SU-DHL-6 (cell line): ENCODE measurements at regions not wholly inside any gene's neighbourhood (a gene's known extent, or its start where the extent isn't known, plus 50 kb on each side); places are given as distances from the start of the nearest gene placed in this dataset.

ENCODE experiments used
- H2AFZ ChIP-seq: fragments of 200-600 bp; sonication (generic); 2 replicates; pipeline ENCODE4 v1.6.1; 2014; ENCODE audit warnings: low read depth, mild to moderate bottlenecking, moderate library complexity, mixed read lengths, antibody characterized with exemption, low read length; ENCODE audit not compliant: severe bottlenecking
- H3F3A ChIP-seq: fragments of 200-600 bp; shearing (Covaris generic); 2 replicates; pipeline ENCODE4 v1.6.0; 2016; ENCODE audit warnings: antibody characterized with exemption, mild to moderate bottlenecking; ENCODE audit not compliant: insufficient read depth
- H3K27ac ChIP-seq: fragments of 200-600 bp; sonication (generic); 2 replicates; pipeline ENCODE4 v1.5.1; 2016; ENCODE audit warnings: low read depth, mild to moderate bottlenecking, low read length, moderate library complexity, mixed read lengths
- H3K27me3 ChIP-seq: fragments of 200-600 bp; sonication (generic), shearing (Covaris generic); 2 replicates; pipeline ENCODE4 v1.6.0; 2014; ENCODE audit warnings: mild to moderate bottlenecking, low read length
- H3K36me3 ChIP-seq: fragments of 200-600 bp; sonication (generic); 2 replicates; pipeline ENCODE4 v1.6.1; 2014; ENCODE audit warnings: mild to moderate bottlenecking, low read length, mixed read lengths
- H3K4me2 ChIP-seq: fragments of 300-600, 200-600 bp; shearing (Covaris generic), sonication (generic); 2 replicates; pipeline ENCODE4 v1.6.0; 2014; ENCODE audit warnings: low read length, low read depth, mild to moderate bottlenecking; ENCODE audit not compliant: poor library complexity, severe bottlenecking
- H3K4me3 ChIP-seq: fragments of 200-600 bp; sonication (generic); 2 replicates; pipeline ENCODE4 v1.5.1; 2014; ENCODE audit warnings: antibody characterized with exemption, low read length, mild to moderate bottlenecking, mixed read lengths; ENCODE audit not compliant: insufficient read depth, poor library complexity, severe bottlenecking
- H3K79me2 ChIP-seq: fragments of 200-600 bp; sonication (generic); 2 replicates; pipeline ENCODE4 v1.6.1; 2014; ENCODE audit warnings: mild to moderate bottlenecking, low read length, moderate library complexity; ENCODE audit not compliant: insufficient read depth
- H3K9ac ChIP-seq: fragments of 200-600 bp; sonication (generic); 2 replicates; pipeline ENCODE4 v1.7.0; 2014; ENCODE audit warnings: mild to moderate bottlenecking, low read length
- H3K9me2 ChIP-seq: fragments of 200-600 bp; sonication (generic); replicated peaks from 2 replicates; pipeline ENCODE4 v1.6.1; 2014; ENCODE audit warnings: low read length; ENCODE audit not compliant: insufficient read depth
- H3K9me3 ChIP-seq: fragments of 200-600 bp; sonication (generic); 2 replicates; pipeline ENCODE4 v1.6.1; 2014; ENCODE audit warnings: low read length, mixed read lengths; ENCODE audit not compliant: insufficient read depth
- H4K20me1 ChIP-seq: fragments of 200-600 bp; sonication (generic); 2 replicates; pipeline ENCODE4 v1.6.1; 2014; ENCODE audit warnings: low read depth, mild to moderate bottlenecking, antibody characterized with exemption, low read length, moderate library complexity, mixed read lengths
- CTCF ChIP-seq: fragments of 200-600 bp; sonication (generic); IDR thresholded peaks from one replicate; pipeline ENCODE4 v1.5.1; 2017; ENCODE audit warnings: antibody characterized with exemption, mild to moderate bottlenecking, low read length, moderate library complexity; ENCODE audit not compliant: insufficient read depth, poor library complexity, severe bottlenecking
- EZH2phosphoT487 ChIP-seq: fragments of 200-600 bp; sonication (generic), shearing (Covaris generic); conservative IDR thresholded peaks from 2 replicates; pipeline ENCODE4 v1.6.1; 2018; ENCODE audit warnings: mild to moderate bottlenecking, antibody characterized with exemption, low read length, moderate library complexity, mixed read lengths

- Histone ChIP-seq H2AFZ (no peak overlapping the region), H3K4me2 (no peak overlapping the region), H3K9ac (no peak overlapping the region), H3K9me3 (no peaks in the 10 kb centered on the region), H4K20me1 (no peaks in the 10 kb centered on the region), H3K79me2 (no peaks in the 10 kb centered on the region), H3K9me2 (no peaks in the 10 kb centered on the region), H3K27me3 (no peaks in the 10 kb centered on the region), H3F3A (no peaks in the 10 kb centered on the region), H3K27ac (no peak overlapping the region), H3K4me3 (no peak overlapping the region), H3K36me3 (no peaks in the 10 kb centered on the region)
- TF ChIP-seq EZH2phosphoT487 (no peak), CTCF (no peak)
Measured at GRCh38 chr7:81135324-81135723, 216.5 kb upstream of the SEMA3C start.

- TF ChIP-seq EZH2phosphoT487 (no peak), CTCF (no peak)
- H3K9ac ChIP-seq: no peak overlapping the region
- H3K36me3 ChIP-seq: no peaks in the 10 kb centered on the region
- H2AFZ ChIP-seq: no peak overlapping the region
- no peaks in the 10 kb centered on the region for H3K9me2 ChIP-seq
- H4K20me1 ChIP-seq: no peaks in the 10 kb centered on the region
- H3K27ac ChIP-seq: no peak overlapping the region
- no peaks in the 10 kb centered on the region for H3K9me3 ChIP-seq
- H3K4me2 ChIP-seq: no peak overlapping the region
- no peak overlapping the region for H3K4me3 ChIP-seq
- no peaks in the 10 kb centered on the region for H3F3A ChIP-seq
- no peaks in the 10 kb centered on the region for H3K27me3 ChIP-seq
- no peaks in the 10 kb centered on the region for H3K79me2 ChIP-seq
Measured at GRCh38 chr7:81128011-81128410, 209.2 kb upstream of the SEMA3C start.

GRCh38 chr7:81120803-81121202, 202.0 kb upstream of the SEMA3C start:
- Histone ChIP-seq H2AFZ (no peak overlapping the region), H3K79me2 (no peaks in the 10 kb centered on the region), H3K9ac (no peak overlapping the region), H3K36me3 (no peaks in the 10 kb centered on the region), H3K27me3 (no peaks in the 10 kb centered on the region), H4K20me1 (peaks cover 3% of the 10 kb centered on the region; the same call in 1 of the 2 replicates), H3K4me3 (no peak overlapping the region), H3K4me2 (no peak overlapping the region), H3K27ac (no peak overlapping the region), H3K9me3 (no peaks in the 10 kb centered on the region), H3K9me2 (no peaks in the 10 kb centered on the region), H3F3A (no peaks in the 10 kb centered on the region)
- TF ChIP-seq EZH2phosphoT487 (no peak), CTCF (no peak)
